ENCODE measurements at regions not wholly inside any gene's neighbourhood (a gene's known extent, or its start where the extent isn't known, plus 50 kb on each side); places are given as distances from the start of the nearest gene placed in this dataset.

GRCh38 chr6:23728707-23729106, 397.3 kb upstream of the NRSN1 start:
- no peak for DNase-seq
- no peak overlapping the region for H2AFZ ChIP-seq
- POLR2A ChIA-PET (ENCODE audit: unreplicated experiment), result no interaction called here
- TF ChIP-seq, protein P1, sequence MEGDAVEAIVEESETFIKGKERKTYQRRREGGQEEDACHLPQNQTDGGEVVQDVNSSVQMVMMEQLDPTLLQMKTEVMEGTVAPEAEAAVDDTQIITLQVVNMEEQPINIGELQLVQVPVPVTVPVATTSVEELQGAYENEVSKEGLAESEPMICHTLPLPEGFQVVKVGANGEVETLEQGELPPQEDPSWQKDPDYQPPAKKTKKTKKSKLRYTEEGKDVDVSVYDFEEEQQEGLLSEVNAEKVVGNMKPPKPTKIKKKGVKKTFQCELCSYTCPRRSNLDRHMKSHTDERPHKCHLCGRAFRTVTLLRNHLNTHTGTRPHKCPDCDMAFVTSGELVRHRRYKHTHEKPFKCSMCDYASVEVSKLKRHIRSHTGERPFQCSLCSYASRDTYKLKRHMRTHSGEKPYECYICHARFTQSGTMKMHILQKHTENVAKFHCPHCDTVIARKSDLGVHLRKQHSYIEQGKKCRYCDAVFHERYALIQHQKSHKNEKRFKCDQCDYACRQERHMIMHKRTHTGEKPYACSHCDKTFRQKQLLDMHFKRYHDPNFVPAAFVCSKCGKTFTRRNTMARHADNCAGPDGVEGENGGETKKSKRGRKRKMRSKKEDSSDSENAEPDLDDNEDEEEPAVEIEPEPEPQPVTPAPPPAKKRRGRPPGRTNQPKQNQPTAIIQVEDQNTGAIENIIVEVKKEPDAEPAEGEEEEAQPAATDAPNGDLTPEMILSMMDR (conservative IDR thresholded peaks at IDR 0.05), result no peak
- no peak for TF ChIP-seq EZH2 (IDR thresholded peaks at IDR 0.05; ENCODE audit: low read depth)
- H3F3A ChIP-seq (ENCODE audit: insufficient read depth, low read depth), result no peaks in the 10 kb centered on the region
- H3K79me2 ChIP-seq (ENCODE audit: low read depth), result no peaks in the 10 kb centered on the region
- no peaks in the 10 kb centered on the region for H3K27me3 ChIP-seq (ENCODE audit: insufficient read depth, low read depth)
- H3K9me3 ChIP-seq (ENCODE audit: insufficient read depth, low read depth), result no peaks in the 10 kb centered on the region
- H3K9me2 ChIP-seq (ENCODE audit: insufficient read depth), result no peaks in the 10 kb centered on the region
- H3K4me3 ChIP-seq, result no peak overlapping the region
- no peaks in the 10 kb centered on the region for H3K4me1 ChIP-seq (replicated peaks; ENCODE audit: insufficient read depth)
- intact Hi-C loops (cut with micrococcal nuclease; ENCODE audit: unreplicated experiment), result no loop called here
- no peaks in the 10 kb centered on the region for H4K20me1 ChIP-seq (ENCODE audit: insufficient read depth)
- H3K4me2 ChIP-seq, result no peak overlapping the region
- H3K27ac ChIP-seq, result no peak overlapping the region
- BruUV-seq (replicated peaks), result no TSS peak
- no peaks in the 10 kb centered on the region for H3K36me3 ChIP-seq (ENCODE audit: low read depth)
- CTCF ChIA-PET, result no interaction called here

DNA sequence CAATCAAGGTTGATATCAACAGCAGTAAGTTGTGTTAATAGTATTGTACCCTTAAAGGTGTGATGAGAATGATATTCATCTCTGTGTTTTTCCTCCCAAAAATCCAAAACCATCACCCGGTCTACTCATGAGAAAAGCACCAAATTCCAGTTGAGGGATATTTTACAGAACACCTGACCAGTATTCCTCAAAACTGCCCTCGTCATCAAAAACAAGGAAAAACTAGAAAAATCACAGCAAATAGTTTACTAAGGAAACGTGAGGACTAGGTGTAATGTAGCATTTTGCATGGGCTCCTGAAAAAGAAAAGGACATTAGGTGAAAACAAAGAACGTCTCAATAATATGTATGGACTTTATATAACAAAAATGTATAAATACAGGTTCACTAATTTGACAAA, 394.4 kb upstream of the NRSN1 start:
- Histone ChIP-seq H3K9me3 (ENCODE audit: insufficient read depth, low read depth) (no peaks in the 10 kb centered on the region), H3K36me3 (ENCODE audit: low read depth) (no peaks in the 10 kb centered on the region), H3K4me3 (no peak overlapping the region), H4K20me1 (ENCODE audit: insufficient read depth) (no peaks in the 10 kb centered on the region), H2AFZ (no peak overlapping the region), H3K4me2 (no peak overlapping the region), H3K4me1 (replicated peaks; ENCODE audit: insufficient read depth) (no peaks in the 10 kb centered on the region), H3K9me2 (ENCODE audit: insufficient read depth) (no peaks in the 10 kb centered on the region), H3K79me2 (ENCODE audit: low read depth) (no peaks in the 10 kb centered on the region), H3F3A (ENCODE audit: insufficient read depth, low read depth) (no peaks in the 10 kb centered on the region), H3K27ac (no peak overlapping the region), H3K27me3 (ENCODE audit: insufficient read depth, low read depth) (no peaks in the 10 kb centered on the region)
- ChIA-PET CTCF (no interaction called here), POLR2A (ENCODE audit: unreplicated experiment) (no interaction called here)
- TF ChIP-seq EZH2 (IDR thresholded peaks at IDR 0.05; ENCODE audit: low read depth), result no peak
- TF ChIP-seq, protein P1 (conservative IDR thresholded peaks at IDR 0.05), result no peak
- intact Hi-C loops (cut with micrococcal nuclease; ENCODE audit: unreplicated experiment), result no loop called here
- BruUV-seq (replicated peaks), result no TSS peak
- DNase-seq, result no peak

- Histone ChIP-seq H3F3A (ENCODE audit: insufficient read depth, low read depth) (no peaks in the 10 kb centered on the region), H3K27me3 (ENCODE audit: insufficient read depth, low read depth) (no peaks in the 10 kb centered on the region), H3K4me3 (no peak overlapping the region), H3K36me3 (ENCODE audit: low read depth) (no peaks in the 10 kb centered on the region), H3K4me1 (replicated peaks; ENCODE audit: insufficient read depth) (no peaks in the 10 kb centered on the region), H2AFZ (no peak overlapping the region), H3K27ac (no peak overlapping the region), H3K9me2 (ENCODE audit: insufficient read depth) (no peaks in the 10 kb centered on the region), H3K9me3 (ENCODE audit: insufficient read depth, low read depth) (no peaks in the 10 kb centered on the region), H3K4me2 (no peak overlapping the region), H4K20me1 (ENCODE audit: insufficient read depth) (no peaks in the 10 kb centered on the region), H3K79me2 (ENCODE audit: low read depth) (no peaks in the 10 kb centered on the region)
- CTCF ChIA-PET, result no interaction called here
- intact Hi-C loops (cut with micrococcal nuclease; ENCODE audit: unreplicated experiment), result no loop called here
- TF ChIP-seq EZH2 (IDR thresholded peaks at IDR 0.05; ENCODE audit: low read depth), result no peak
- POLR2A ChIA-PET (ENCODE audit: unreplicated experiment), result no interaction called here
- DNase-seq, result no peak
- BruUV-seq (replicated peaks), result no TSS peak
These were observed 393.5 kb upstream of the NRSN1 start for GRCh38 chr6:23732521-23732920.

GRCh38 chr6:23735151-23735550, 390.9 kb upstream of the NRSN1 start:
- CTCF ChIA-PET, result interaction anchor here (0.7 kb wide), 1 partner anchor 12 kb away, joined by 4 read pairs; no protein-coding TSS in a partner anchor
- Histone ChIP-seq H3K4me2 (no peak overlapping the region), H2AFZ (no peak overlapping the region), H3K27ac (no peak overlapping the region), H3K79me2 (ENCODE audit: low read depth) (no peaks in the 10 kb centered on the region), H3K9me3 (ENCODE audit: insufficient read depth, low read depth) (no peaks in the 10 kb centered on the region), H3K36me3 (ENCODE audit: low read depth) (no peaks in the 10 kb centered on the region), H3K4me3 (no peak overlapping the region), H3F3A (ENCODE audit: insufficient read depth, low read depth) (no peaks in the 10 kb centered on the region), H4K20me1 (ENCODE audit: insufficient read depth) (no peaks in the 10 kb centered on the region), H3K4me1 (replicated peaks; ENCODE audit: insufficient read depth) (no peaks in the 10 kb centered on the region), H3K27me3 (ENCODE audit: insufficient read depth, low read depth) (no peaks in the 10 kb centered on the region), H3K9me2 (ENCODE audit: insufficient read depth) (no peaks in the 10 kb centered on the region)
- no TSS peak for BruUV-seq (replicated peaks)
- intact Hi-C loops (cut with micrococcal nuclease; ENCODE audit: unreplicated experiment), result no loop called here
- TF ChIP-seq, protein P1 (conservative IDR thresholded peaks at IDR 0.05), result no peak
- POLR2A ChIA-PET (ENCODE audit: unreplicated experiment), result no interaction called here
- DNase-seq, result no peak
